Trophoblast cell (in vitro differentiated cells and primary cell): ENCODE measurements at regions not wholly inside any gene's neighbourhood (a gene's known extent, or its start where the extent isn't known, plus 50 kb on each side); places are given as distances from the start of the nearest gene placed in this dataset.

Experiments
- DNase-seq, 2 donors: peaks; one replicate each; pipeline ENCODE4 v3.0.0-alpha.2; 2016
- H2AFZ ChIP-seq: 2 replicates; pipeline ENCODE4 v1.6.1; 2013; ENCODE audit warnings: low read length, moderate library complexity, mild to moderate bottlenecking; ENCODE audit not compliant: insufficient read depth, poor library complexity
- H2AK5ac ChIP-seq: 2 replicates; pipeline ENCODE4 v1.6.1; 2013; ENCODE audit warnings: mild to moderate bottlenecking, low read length
- H2BK120ac ChIP-seq: 2 replicates; pipeline ENCODE4 v1.6.1; 2013; ENCODE audit warnings: low read length, mild to moderate bottlenecking, moderate library complexity; ENCODE audit not compliant: insufficient read depth, poor library complexity
- H2BK12ac ChIP-seq: 2 replicates; pipeline ENCODE4 v1.6.1; 2013; ENCODE audit warnings: mild to moderate bottlenecking, low read length, moderate library complexity
- H2BK5ac ChIP-seq: 2 replicates; pipeline ENCODE4 v1.6.1; 2013; ENCODE audit warnings: low read length, low read depth, moderate library complexity, mild to moderate bottlenecking; ENCODE audit not compliant: poor library complexity
- H3K14ac ChIP-seq: 2 replicates; pipeline ENCODE4 v1.6.1; 2013; ENCODE audit warnings: mild to moderate bottlenecking, low read length
- H3K18ac ChIP-seq: 2 replicates; pipeline ENCODE4 v1.6.1; 2013; ENCODE audit warnings: mild to moderate bottlenecking, low read length
- H3K23ac ChIP-seq: 2 replicates; pipeline ENCODE4 v1.6.1; 2013; ENCODE audit warnings: low read length
- H3K27ac ChIP-seq: 2 replicates; pipeline ENCODE4 v1.5.1; 2013; ENCODE audit warnings: low read depth, mild to moderate bottlenecking, inconsistent platforms, low read length, moderate library complexity
- H3K27me3 ChIP-seq: 2 replicates; pipeline ENCODE4 v1.6.1; 2013; ENCODE audit warnings: inconsistent platforms, mild to moderate bottlenecking, low read length, moderate library complexity; ENCODE audit not compliant: insufficient read depth
- H3K36me3 ChIP-seq, 2 experiments: 1 replicate in 1 of 2; 2 replicates in 1 of 2; pipeline ENCODE4 v1.6.1; 2013; ENCODE audit warnings: low read length in 2 of 2, mild to moderate bottlenecking in 2 of 2, moderate library complexity in 1 of 2; ENCODE audit not compliant: insufficient read depth in 2 of 2, control insufficient read depth in 1 of 2
- H3K4ac ChIP-seq: 2 replicates; pipeline ENCODE4 v1.6.1; 2013; ENCODE audit warnings: low read depth, mild to moderate bottlenecking, low read length, moderate library complexity
- H3K4me1 ChIP-seq, 2 experiments: 1 replicate in 1 of 2; 2 replicates in 1 of 2; pipeline ENCODE4 v1.6.1; 2013; ENCODE audit warnings: low read length in 2 of 2, mild to moderate bottlenecking in 2 of 2, moderate library complexity in 1 of 2; ENCODE audit not compliant: insufficient read depth in 2 of 2, control insufficient read depth in 1 of 2
- H3K4me2 ChIP-seq: 2 replicates; pipeline ENCODE4 v1.6.1; 2013; ENCODE audit warnings: inconsistent platforms, mild to moderate bottlenecking, low read length, moderate library complexity
- H3K4me3 ChIP-seq: 2 replicates; pipeline ENCODE4 v1.5.1; 2013; ENCODE audit warnings: mild to moderate bottlenecking, low read depth, low read length, inconsistent platforms
- H3K79me1 ChIP-seq: one replicate; pipeline ENCODE4 v1.6.1; 2013; ENCODE audit warnings: low read length
- H3K79me2 ChIP-seq: 2 replicates; pipeline ENCODE4 v1.6.1; 2013; ENCODE audit warnings: low read length, mild to moderate bottlenecking; ENCODE audit not compliant: control insufficient read depth, insufficient read depth, poor library complexity
- H3K9ac ChIP-seq: 2 replicates; pipeline ENCODE4 v1.6.1; 2013; ENCODE audit warnings: mild to moderate bottlenecking, low read length
- H3K9me3 ChIP-seq: 2 replicates; pipeline ENCODE4 v1.6.1; 2013; ENCODE audit warnings: low read depth, mild to moderate bottlenecking, control low read depth, inconsistent platforms, low read length; ENCODE audit not compliant: insufficient read depth
- H4K12ac ChIP-seq: 2 replicates; pipeline ENCODE4 v1.6.1; 2013; ENCODE audit warnings: low read depth, mild to moderate bottlenecking, low read length, moderate library complexity
- H4K8ac ChIP-seq: 2 replicates; pipeline ENCODE4 v1.6.1; 2013; ENCODE audit warnings: low read depth, mild to moderate bottlenecking, low read length, moderate library complexity
- H4K91ac ChIP-seq: one replicate; pipeline ENCODE4 v1.6.1; 2013; ENCODE audit warnings: low read depth, mild to moderate bottlenecking, low read length, moderate library complexity
- WGBS: extraction: QIAGEN DNeasy Blood & Tissue Kit; methylation state at CpG from one replicate; pipeline ENCODE4 v1.1.7; 2013; ENCODE audit warnings: missing lambda C conversion rate; ENCODE audit not compliant: insufficient read length, insufficient coverage; ENCODE audit errors: extremely low coverage; 5-methylcytosine and 5-hydroxymethylcytosine counted together

DNA sequence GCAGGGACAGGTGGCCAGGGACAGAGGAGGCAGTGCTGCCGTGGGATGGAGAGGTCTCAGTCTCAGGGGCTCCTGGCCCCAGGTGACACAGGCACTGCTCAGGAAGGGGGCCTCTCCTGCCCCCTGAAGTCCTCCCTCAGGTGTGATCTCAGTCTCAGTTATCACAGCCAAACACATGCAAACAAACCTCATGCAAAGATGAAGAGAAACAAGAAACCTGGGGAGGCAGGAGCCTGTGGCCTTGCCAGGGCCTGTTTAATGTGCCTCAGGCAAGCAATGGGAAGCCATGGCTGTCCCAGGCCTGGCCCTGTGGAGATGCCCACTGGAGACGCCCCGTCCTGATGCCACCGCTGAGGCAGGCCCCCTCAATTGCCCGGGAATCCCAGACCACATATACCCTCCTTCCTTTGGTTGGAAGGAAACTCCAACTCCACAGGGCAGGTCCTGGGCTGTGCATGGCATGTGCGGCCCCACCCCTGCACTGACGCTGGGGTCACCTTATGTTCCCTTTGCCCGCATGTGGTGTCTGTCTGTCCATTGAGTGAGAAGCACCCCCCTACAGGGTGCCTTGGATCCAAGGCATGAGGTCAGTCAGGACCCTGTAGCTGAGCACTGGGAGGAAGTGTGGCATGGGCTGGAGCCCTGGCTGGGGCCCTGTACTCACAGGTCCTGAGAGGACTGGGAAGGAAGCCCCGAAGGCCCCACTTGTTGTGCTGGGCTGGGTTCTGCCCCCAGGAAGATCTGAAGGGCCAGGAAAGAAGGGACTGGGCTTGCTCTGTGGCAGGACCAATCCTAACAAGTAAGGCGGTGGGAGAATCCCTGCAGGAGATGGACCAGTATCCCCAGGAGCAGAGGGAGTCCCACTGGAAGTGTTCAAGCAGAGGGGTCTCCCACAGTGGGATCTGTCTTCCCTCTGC lies 68.8 kb upstream of the RAB6C start:
- no peak overlapping the region for H4K8ac ChIP-seq
- no peaks in the 10 kb centered on the region for H3K79me1 ChIP-seq
- no peak overlapping the region for H4K12ac ChIP-seq
- no peak overlapping the region for H3K23ac ChIP-seq
- no peak overlapping the region for H3K18ac ChIP-seq
- H3K36me3 ChIP-seq = no peaks in the 10 kb centered on the region
- peaks cover 7% of the 10 kb centered on the region for H3K9me3 ChIP-seq
- no peaks in the 10 kb centered on the region for H3K79me2 ChIP-seq
- H3K27ac ChIP-seq = no peak overlapping the region
- H3K4ac ChIP-seq = no peak overlapping the region
- H3K4me3 ChIP-seq = no peak overlapping the region
- no peaks in the 10 kb centered on the region for H3K27me3 ChIP-seq
- peaks cover 0 to 5% of the 10 kb centered on the region in 2 experiments for H3K4me1 ChIP-seq
- H2AK5ac ChIP-seq = no peak overlapping the region
- no peak overlapping the region for H3K9ac ChIP-seq
- no peak overlapping the region for H2BK120ac ChIP-seq
- H4K91ac ChIP-seq = no peak overlapping the region
- H3K14ac ChIP-seq = no peak overlapping the region
- no peak overlapping the region for H3K4me2 ChIP-seq
- no peak overlapping the region for H2AFZ ChIP-seq
- H2BK5ac ChIP-seq = no peak overlapping the region
- H2BK12ac ChIP-seq = no peak overlapping the region
- WGBS = no CpG with 5 or more reads among the region's 10 CpGs
- DNase-seq = no peak

- no peaks in the 10 kb centered on the region for H3K27me3 ChIP-seq
- no peak overlapping the region for H2AK5ac ChIP-seq
- no peak overlapping the region for H3K4ac ChIP-seq
- no peak overlapping the region for H3K27ac ChIP-seq
- no peak overlapping the region for H2AFZ ChIP-seq
- peaks cover 7% of the 10 kb centered on the region for H3K9me3 ChIP-seq
- peaks cover 0 to 5% of the 10 kb centered on the region in 2 experiments for H3K4me1 ChIP-seq
- no peak overlapping the region for H2BK5ac ChIP-seq
- no peak overlapping the region for H2BK12ac ChIP-seq
- no peaks in the 10 kb centered on the region for H3K36me3 ChIP-seq
- no peak overlapping the region for H3K4me2 ChIP-seq
- H3K18ac ChIP-seq = no peak overlapping the region
- no CpG with 5 or more reads among the region's 17 CpGs for WGBS
- H3K14ac ChIP-seq = no peak overlapping the region
- H3K79me2 ChIP-seq = no peaks in the 10 kb centered on the region
- no peak overlapping the region for H4K8ac ChIP-seq
- H3K9ac ChIP-seq = no peak overlapping the region
- no peak for DNase-seq
- H3K79me1 ChIP-seq = no peaks in the 10 kb centered on the region
- no peak overlapping the region for H3K23ac ChIP-seq
- H4K12ac ChIP-seq = no peak overlapping the region
- H2BK120ac ChIP-seq = no peak overlapping the region
- no peak overlapping the region for H4K91ac ChIP-seq
- no peak overlapping the region for H3K4me3 ChIP-seq
Measured at GRCh38 chr2:129911363-129912065, 68.0 kb upstream of the RAB6C start.

GRCh38 chr2:129912066-129912820 lies 67.2 kb upstream of the RAB6C start:
- Histone ChIP-seq H2AK5ac (no peak overlapping the region), H2AFZ (no peak overlapping the region), H2BK120ac (no peak overlapping the region), H3K79me2 (no peaks in the 10 kb centered on the region), H3K4me1 (peaks cover 0 to 5% of the 10 kb centered on the region in 2 experiments), H3K4me3 (no peak overlapping the region), H4K8ac (no peak overlapping the region), H3K9me3 (peaks cover 7% of the 10 kb centered on the region), H3K4ac (no peak overlapping the region), H3K27ac (no peak overlapping the region), H4K12ac (no peak overlapping the region), H2BK5ac (no peak overlapping the region), H3K9ac (no peak overlapping the region), H3K23ac (no peak overlapping the region), H2BK12ac (no peak overlapping the region), H3K79me1 (no peaks in the 10 kb centered on the region), H3K4me2 (no peak overlapping the region), H3K18ac (no peak overlapping the region), H3K27me3 (no peaks in the 10 kb centered on the region), H3K36me3 (no peaks in the 10 kb centered on the region), H3K14ac (no peak overlapping the region), H4K91ac (no peak overlapping the region)
- WGBS = no CpG with 5 or more reads among the region's 24 CpGs
- no peak for DNase-seq

DNA sequence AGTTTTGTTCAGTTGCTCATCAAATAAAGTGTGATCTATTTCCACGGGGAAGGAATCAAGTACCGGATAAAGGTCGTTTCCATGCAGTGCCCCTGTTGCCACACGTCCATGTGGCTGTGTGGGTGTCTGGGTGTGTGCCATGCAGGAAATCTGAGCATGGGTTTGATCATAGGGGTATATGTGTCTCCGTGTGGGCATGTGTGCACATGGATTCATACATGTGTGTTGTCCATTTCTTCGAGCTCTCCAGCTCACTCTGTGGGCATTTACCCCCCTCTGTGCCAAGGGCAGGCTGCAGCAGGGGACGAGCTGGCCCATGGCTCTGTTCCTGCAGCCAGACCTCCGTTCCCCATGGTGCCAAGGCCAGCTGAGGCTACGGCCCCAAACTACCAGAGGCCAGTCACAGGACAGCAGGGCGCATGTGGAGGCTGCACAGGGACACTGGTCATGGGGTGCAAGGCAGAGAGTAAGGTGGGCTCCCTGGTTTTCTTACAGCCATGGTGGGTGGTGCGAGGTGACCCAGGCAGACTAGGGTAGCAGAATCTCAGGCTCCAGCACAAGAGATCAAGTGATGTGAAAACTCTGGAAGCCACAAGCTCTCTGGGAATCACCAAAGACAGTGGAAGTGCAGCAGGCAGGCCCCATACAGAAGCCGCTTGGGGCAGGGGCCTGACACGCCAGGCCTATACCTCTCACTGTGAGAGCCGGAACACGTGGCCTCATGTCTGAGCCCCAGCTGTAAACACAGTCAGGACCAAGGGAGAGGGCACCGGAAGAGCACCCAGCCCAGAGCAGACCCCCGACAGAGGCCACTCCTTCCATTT lies 66.4 kb upstream of the RAB6C start:
- H3K4ac ChIP-seq = no peak overlapping the region
- H2AK5ac ChIP-seq = no peak overlapping the region
- no peak overlapping the region for H2BK120ac ChIP-seq
- H3K9ac ChIP-seq = no peak overlapping the region
- peaks cover 7% of the 10 kb centered on the region for H3K9me3 ChIP-seq
- peaks cover 0 to 5% of the 10 kb centered on the region in 2 experiments for H3K4me1 ChIP-seq
- DNase-seq = no peak
- no peak overlapping the region for H3K18ac ChIP-seq
- no peak overlapping the region for H2BK5ac ChIP-seq
- no peak overlapping the region for H3K4me2 ChIP-seq
- no peak overlapping the region for H4K8ac ChIP-seq
- H3K4me3 ChIP-seq = no peak overlapping the region
- no peak overlapping the region for H3K23ac ChIP-seq
- no peaks in the 10 kb centered on the region for H3K79me1 ChIP-seq
- H3K27me3 ChIP-seq = no peaks in the 10 kb centered on the region
- H3K27ac ChIP-seq = no peak overlapping the region
- no peak overlapping the region for H2AFZ ChIP-seq
- H4K91ac ChIP-seq = no peak overlapping the region
- no CpG with 5 or more reads among the region's 17 CpGs for WGBS
- no peaks in the 10 kb centered on the region for H3K79me2 ChIP-seq
- no peaks in the 10 kb centered on the region for H3K36me3 ChIP-seq
- no peak overlapping the region for H4K12ac ChIP-seq
- no peak overlapping the region for H3K14ac ChIP-seq
- no peak overlapping the region for H2BK12ac ChIP-seq
